Stomach (tissue), 8 donors: ENCODE measurements at regions not wholly inside any gene's neighbourhood (a gene's known extent, or its start where the extent isn't known, plus 50 kb on each side); places are given as distances from the start of the nearest gene placed in this dataset.
A peak's percentile ranks its signal among the peaks of the same experiment; 100 is the strongest.

ENCODE experiments used
- DNase-seq, 2 donors: peaks; one replicate each; pipeline versions ENCODE4 v3.0.0 to v3.0.0-alpha.2; 2013 to 2019
- H3K27ac ChIP-seq, 5 donors: fragments of 200-600 bp in 4 of 5; sonication (generic) in 4 of 5; one replicate each; pipeline ENCODE4 v1.5.1; 2013 to 2019; ENCODE audit warnings: mild to moderate bottlenecking in 1 of 5, moderate library complexity in 1 of 5
- H3K27me3 ChIP-seq, 3 donors: fragments of 200-600 bp; sonication (generic); one replicate each; pipeline ENCODE4 v1.5.1; 2017 to 2019; ENCODE audit warnings: mixed run types in 1 of 3
- H3K36me3 ChIP-seq, 4 donors: fragments of 200-600 bp; sonication (generic); 1 replicate in 3 of 4; 2 replicates in 1 of 4; pipeline ENCODE4 v1.5.1; 2016 to 2019
- H3K4me1 ChIP-seq, 4 donors: fragments of 200-600 bp; sonication (generic); one replicate each; pipeline ENCODE4 v1.5.1; 2016 to 2019
- H3K4me3 ChIP-seq, 4 donors: fragments of 200-600 bp; sonication (generic) in 3 of 4; one replicate each; pipeline ENCODE4 v1.5.1; 2016 to 2019; ENCODE audit warnings: mild to moderate bottlenecking in 1 of 4
- H3K9me3 ChIP-seq, 4 donors: fragments of 200-600 bp; sonication (generic); one replicate each; pipeline ENCODE4 v1.5.1; 2016 to 2019
- CTCF ChIP-seq, 7 experiments: fragments of 450-650 bp in 4 of 7; fragments of 200-600 bp in 3 of 7; sonication (generic) in 3 of 7; IDR thresholded peaks; one replicate each; pipeline ENCODE4 v1.5.1; 2016 to 2019; ENCODE audit warnings: antibody characterized with exemption in 7 of 7, control low read depth in 2 of 7, mild to moderate bottlenecking in 1 of 7
- EP300 ChIP-seq: sonication (generic); formaldehyde crosslinking; IDR thresholded peaks from one replicate; pipeline ENCODE4 v1.6.1; 2017; ENCODE audit warnings: antibody characterized with exemption
- POLR2A ChIP-seq, 4 donors: fragments of 450-650 bp; IDR thresholded peaks; one replicate each; pipeline ENCODE4 v1.6.1; 2016; ENCODE audit warnings: antibody characterized with exemption in 4 of 4, control low read depth in 2 of 4, mild to moderate bottlenecking in 1 of 4, moderate library complexity in 1 of 4
- POLR2AphosphoS5 ChIP-seq, 3 donors: sonication (generic); formaldehyde crosslinking; IDR thresholded peaks; one replicate each; pipeline ENCODE4 v1.6.1; 2016; ENCODE audit warnings: antibody characterized with exemption in 3 of 3
- WGBS, 5 donors: extraction: QIAGEN DNeasy Blood & Tissue Kit in 3 of 5; methylation state at CpG; one replicate each; pipeline versions ENCODE4 v1.1.5 to v1.1.7; 2013 to 2018; 5-methylcytosine and 5-hydroxymethylcytosine counted together
- intact Hi-C: fragments of 100-400 bp; cut with DNase I; formaldehyde crosslinking; loops from one replicate; pipeline ENCODE4 v1.15.1; 2023; ENCODE audit warnings: low total_unique reads
- donor health status: healthy with polysubstance abuse.
- donor health status: Bipolar disorder and iron deficiency.
- donor health status: healthy.

- peak in 1 of 2 donors; percentile 68 for DNase-seq
- peak overlapping the region in 2 of 5 donors; percentile 17 to 26 for H3K27ac ChIP-seq
- H3K4me1 ChIP-seq = peaks cover 0 to 17% (median 0%) of the 10 kb centered on the region in 4 donors
- H3K9me3 ChIP-seq = peaks cover 0 to 7% (median 2%) of the 10 kb centered on the region in 4 donors
- 72 to 81% (median 78%) methylated on average over 9 of the region's 9 CpGs for WGBS, 5 donors
- no peak overlapping the region for H3K4me3 ChIP-seq
- no peak for TF ChIP-seq POLR2A (IDR thresholded peaks at IDR 0.05)
- no peak for TF ChIP-seq CTCF (IDR thresholded peaks at IDR 0.05)
- no peak for TF ChIP-seq EP300
- no peak for TF ChIP-seq POLR2AphosphoS5 (IDR thresholded peaks at IDR 0.05)
- H3K27me3 ChIP-seq = no peaks in the 10 kb centered on the region
- H3K36me3 ChIP-seq = no peaks in the 10 kb centered on the region
- intact Hi-C loops = no loop called here
Measured at GRCh38 chr15:69713726-69714559, 261.3 kb downstream of the RPLP1 start.

GRCh38 chr15:69715210-69715609 is 262.6 kb downstream of the RPLP1 start:
- H3K4me3 ChIP-seq = no peak overlapping the region
- peaks cover 0 to 23% (median 0%) of the 10 kb centered on the region in 4 donors for H3K4me1 ChIP-seq
- no peak for DNase-seq
- H3K27me3 ChIP-seq = no peaks in the 10 kb centered on the region
- no peak for TF ChIP-seq CTCF (IDR thresholded peaks at IDR 0.05)
- no peak for TF ChIP-seq EP300
- TF ChIP-seq POLR2AphosphoS5 (IDR thresholded peaks at IDR 0.05) = no peak
- TF ChIP-seq POLR2A (IDR thresholded peaks at IDR 0.05) = no peak
- no peaks in the 10 kb centered on the region for H3K36me3 ChIP-seq
- H3K27ac ChIP-seq = peak overlapping the region in 1 of 5 donors; percentile 16
- no peaks in the 10 kb centered on the region for H3K9me3 ChIP-seq
- intact Hi-C loops = no loop called here
- WGBS, 5 donors = 48 to 98% (median 75%) methylated on average over 2 of the region's 2 CpGs

GRCh38 chr15:69718436-69718835 is 265.8 kb downstream of the RPLP1 start:
- no peaks in the 10 kb centered on the region for H3K36me3 ChIP-seq
- WGBS, 5 donors = 89 to 94% (median 93%) methylated on average over 2 of the region's 2 CpGs
- TF ChIP-seq POLR2A (IDR thresholded peaks at IDR 0.05) = no peak
- no peak for TF ChIP-seq POLR2AphosphoS5 (IDR thresholded peaks at IDR 0.05)
- no peak for TF ChIP-seq CTCF (IDR thresholded peaks at IDR 0.05)
- TF ChIP-seq EP300 = no peak
- no peak overlapping the region for H3K4me3 ChIP-seq
- H3K9me3 ChIP-seq = no peaks in the 10 kb centered on the region
- intact Hi-C loops = no loop called here
- H3K27ac ChIP-seq = peak overlapping the region in 2 of 5 donors; percentile 64 to 70
- DNase-seq = no peak
- peaks cover 0 to 34% (median 0%) of the 10 kb centered on the region in 4 donors for H3K4me1 ChIP-seq
- no peaks in the 10 kb centered on the region for H3K27me3 ChIP-seq

- Histone ChIP-seq H3K4me3 (no peak overlapping the region), H3K36me3 (no peaks in the 10 kb centered on the region), H3K9me3 (no peaks in the 10 kb centered on the region), H3K27ac (peak overlapping the region in 3 of 5 donors; percentile 36 to 70 (median 64)), H3K4me1 (peaks cover 0 to 34% (median 0%) of the 10 kb centered on the region in 4 donors), H3K27me3 (no peaks in the 10 kb centered on the region)
- 62 to 83% (median 76%) methylated on average over 4 of the region's 4 CpGs for WGBS, 5 donors
- intact Hi-C loops = no loop called here
- DNase-seq = peak in 1 of 2 donors; percentile 36
- TF ChIP-seq CTCF (IDR thresholded peaks at IDR 0.05) (no peak), POLR2A (IDR thresholded peaks at IDR 0.05) (no peak), POLR2AphosphoS5 (IDR thresholded peaks at IDR 0.05) (no peak), EP300 (no peak)
Measured at GRCh38 chr15:69718916-69719315, 266.3 kb downstream of the RPLP1 start.
